ENCODE measurements at regions not wholly inside any gene's neighbourhood (a gene's known extent, or its start where the extent isn't known, plus 50 kb on each side); places are given as distances from the start of the nearest gene placed in this dataset.

DNA sequence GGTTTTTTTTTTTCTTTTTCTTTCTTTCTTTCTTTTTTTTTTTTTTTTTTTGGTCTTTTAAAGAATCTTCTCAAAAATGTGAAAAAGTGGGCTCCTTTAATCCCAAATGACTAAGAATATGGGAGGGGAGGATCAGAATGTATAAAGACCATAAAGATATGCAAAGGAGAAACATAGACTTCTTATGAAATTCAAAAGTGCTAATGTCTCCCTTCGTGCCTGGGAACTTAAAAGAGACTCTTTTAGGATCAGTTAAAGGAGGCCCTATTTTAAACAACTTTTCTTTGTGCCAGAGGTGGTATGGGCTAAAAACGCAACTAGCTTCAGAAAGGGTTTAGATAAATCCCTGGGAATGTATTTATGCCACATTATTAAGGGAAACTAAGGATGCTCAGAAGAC is 54.2 kb upstream of the KAZN start:
- no peaks in the 10 kb centered on the region for H3K79me2 ChIP-seq (ENCODE audit: control insufficient read depth, insufficient read depth, low read length)
- TF ChIP-seq CTCF (IDR thresholded peaks at IDR 0.05; ENCODE audit: extremely low read depth in 1 of 2, insufficient read depth in 1 of 2, low read depth in 1 of 2, low read length in 2 of 2) (no peak), EZH2 (IDR thresholded peaks at IDR 0.05; ENCODE audit: borderline replicate concordance, low read depth, low read length, severe bottlenecking) (no peak), MYC (IDR thresholded peaks at IDR 0.05; ENCODE audit: low read depth, low read length) (no peak), JUN (IDR thresholded peaks at IDR 0.05; ENCODE audit: borderline replicate concordance, insufficient read depth, insufficient read length, low read depth) (no peak), FOS (IDR thresholded peaks at IDR 0.05; ENCODE audit: borderline replicate concordance, insufficient read depth, low read length) (no peak), POLR2A (IDR thresholded peaks at IDR 0.05; ENCODE audit: low read depth, low read length) (no peak), MAX (IDR thresholded peaks at IDR 0.05; ENCODE audit: insufficient read depth, insufficient read length) (no peak), GATA2 (IDR thresholded peaks at IDR 0.05; ENCODE audit: insufficient read depth, insufficient read length, low read depth, low read length) (no peak), POLR2AphosphoS5 (IDR thresholded peaks at IDR 0.05; ENCODE audit: insufficient read depth, low read depth, low read length) (no peak)

More for the DNA sequence above, 54.2 kb upstream of the KAZN start:
- intact Hi-C loops (cut with micrococcal nuclease), result no loop called here
- no peak overlapping the region for H3K27ac ChIP-seq (ENCODE audit: insufficient read depth, low read depth, low read length)
- no peak overlapping the region for H3K4me3 ChIP-seq (replicated peaks in 1 of 3; ENCODE audit: insufficient read depth in 1 of 3, low read depth in 1 of 3, low read length in 3 of 3)
- FAIRE-seq, result no peak
- H4K20me1 ChIP-seq (replicated peaks; ENCODE audit: control insufficient read depth, extremely low read depth, insufficient read depth, low read length), result no peaks in the 10 kb centered on the region
- no peaks in the 10 kb centered on the region for H3K36me3 ChIP-seq (ENCODE audit: control insufficient read depth in 2 of 2, extremely low read depth in 1 of 2, insufficient read depth in 2 of 2, low read length in 2 of 2)
- ChIA-PET POLR2A (no interaction called here), CTCF (no interaction called here)
- peaks cover 5% of the 10 kb centered on the region for H3K9me3 ChIP-seq (replicated peaks; ENCODE audit: control insufficient read depth, insufficient read depth, low read length)
- DNase-seq (ENCODE audit: low read depth, low spot score), result no peak
- H2AFZ ChIP-seq (ENCODE audit: low read depth, low read length), result no peak overlapping the region
- dilution Hi-C loops (cut with MboI; ENCODE audit: extremely low pct_ligation_motif_present, low sequenced_read_pairs), result no loop called here
- no peaks in the 10 kb centered on the region for H3K4me1 ChIP-seq (ENCODE audit: control insufficient read depth, extremely low read depth, insufficient read depth, low read length)
- H3K27me3 ChIP-seq (ENCODE audit: control insufficient read depth in 2 of 2, insufficient read depth in 2 of 2, low read length in 2 of 2), result no peaks in the 10 kb centered on the region
- H3K9me1 ChIP-seq (replicated peaks; ENCODE audit: control insufficient read depth, extremely low read depth, insufficient read depth, low read length), result no peaks in the 10 kb centered on the region
- H3K4me2 ChIP-seq (ENCODE audit: insufficient read depth, low read length), result no peak overlapping the region
- no TSS peak for BruUV-seq (replicated peaks)
- no peak overlapping the region for H3K9ac ChIP-seq (replicated peaks; ENCODE audit: extremely low read depth, insufficient read depth, low read length)
